DMS153 treated with DMSO at 0.1 percent for 48 hours (cell line): ENCODE measurements at regions not wholly inside any gene's neighbourhood (a gene's known extent, or its start where the extent isn't known, plus 50 kb on each side); places are given as distances from the start of the nearest gene placed in this dataset.

Experiments
- DNase-seq: peaks from one replicate; lab custom pipeline; 2025; ENCODE audit not compliant: unreplicated experiment; lab: John Stamatoyannopoulos, UW

GRCh38 chr10:78383378-78384048 is 349.9 kb downstream of the RPS24 start:
- DNase-seq = no peak

DNA sequence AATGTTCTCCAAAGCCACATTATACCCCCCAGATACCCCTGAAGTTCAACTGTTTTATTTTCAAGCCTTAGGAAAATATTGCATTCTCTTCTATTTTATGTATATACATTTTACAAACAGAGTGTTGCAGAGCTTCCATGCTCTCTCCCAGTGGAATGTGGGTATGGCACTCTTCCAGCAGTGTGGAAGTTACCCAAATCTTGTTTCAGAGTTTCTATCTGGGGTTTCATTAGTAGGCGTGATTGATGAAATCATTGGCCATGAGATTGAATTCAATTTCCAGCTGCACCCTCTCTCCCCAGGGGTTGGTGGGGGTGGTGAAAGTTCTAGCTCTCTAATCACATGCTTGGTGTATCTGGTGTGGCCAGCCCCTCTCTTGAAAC is 350.4 kb downstream of the RPS24 start:
- no peak for DNase-seq

DNA sequence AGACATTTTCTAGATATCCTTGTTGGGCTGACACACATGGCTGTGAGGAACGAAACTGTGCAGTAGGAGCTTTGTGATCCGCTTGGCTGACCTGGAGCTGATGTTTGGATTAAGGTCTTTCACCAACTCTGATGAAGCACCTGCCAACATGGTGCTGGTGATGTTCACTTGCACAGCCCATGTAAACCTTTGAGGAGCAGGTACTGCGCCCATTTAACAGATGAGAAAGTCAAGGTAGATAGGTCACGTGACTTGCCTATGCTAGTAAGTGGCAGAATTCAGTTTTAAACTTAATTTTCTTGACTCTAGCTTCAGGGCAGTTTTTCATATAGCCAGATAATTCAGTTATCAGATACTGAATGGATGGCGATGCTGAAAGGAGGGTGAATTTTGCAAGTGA is 351.9 kb downstream of the RPS24 start:
- DNase-seq = no peak

DNA sequence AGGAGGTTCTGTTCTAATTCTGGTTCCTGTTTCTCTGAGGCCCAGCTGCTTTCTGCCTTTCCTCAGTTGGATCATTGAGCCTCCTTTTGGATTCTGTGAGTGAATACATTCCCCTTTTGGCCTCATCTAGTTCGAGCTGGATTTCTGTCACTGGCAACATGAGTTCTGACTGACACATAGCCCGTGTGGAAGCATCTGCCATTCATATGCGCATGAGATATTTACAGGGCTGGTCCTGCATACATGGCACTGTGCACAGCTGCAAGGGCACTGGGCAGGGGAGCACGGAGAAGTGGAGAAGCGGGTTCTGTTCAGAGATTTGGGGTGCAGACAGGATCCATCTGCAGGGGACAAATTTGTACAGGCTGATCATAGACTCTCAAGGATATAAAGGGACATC is 352.8 kb downstream of the RPS24 start:
- no peak for DNase-seq

DNA sequence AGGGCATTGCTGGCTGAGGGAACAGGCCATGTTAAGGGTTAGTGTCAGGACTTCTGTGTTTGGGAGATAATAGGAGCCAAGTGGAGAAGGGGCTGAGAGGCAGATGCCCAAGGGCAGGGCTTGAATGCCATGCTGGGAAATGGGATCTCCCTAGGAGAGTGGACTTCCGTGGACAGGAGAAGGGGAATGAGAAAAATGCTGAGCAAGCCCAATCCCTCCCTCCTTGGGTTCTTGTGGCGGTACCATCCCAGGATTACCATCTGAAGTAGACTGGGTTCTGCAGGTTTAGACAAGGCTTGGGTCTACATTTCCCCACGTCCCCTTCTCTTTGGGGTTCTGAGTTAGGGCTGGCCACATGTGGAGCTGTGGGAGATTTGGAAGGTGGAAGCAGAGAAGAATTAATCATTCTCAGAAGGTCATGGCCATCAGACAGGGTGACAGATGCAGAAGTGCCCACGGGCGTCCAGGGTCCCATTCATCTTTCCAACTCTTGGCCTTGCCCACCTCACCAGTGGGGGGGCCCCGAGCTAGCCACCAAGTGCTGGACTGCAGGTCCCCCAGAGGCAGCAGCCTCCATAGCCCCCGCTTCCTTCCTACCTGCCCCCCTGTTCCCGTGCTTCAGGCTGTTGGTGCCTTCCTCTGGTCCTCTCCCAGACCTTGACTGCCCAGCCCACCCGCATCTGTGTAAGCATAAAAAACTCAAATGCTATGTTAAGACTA is 354.8 kb downstream of the RPS24 start:
- no peak for DNase-seq

GRCh38 chr10:78389419-78389818 is 355.8 kb downstream of the RPS24 start:
- DNase-seq = no peak

DNA sequence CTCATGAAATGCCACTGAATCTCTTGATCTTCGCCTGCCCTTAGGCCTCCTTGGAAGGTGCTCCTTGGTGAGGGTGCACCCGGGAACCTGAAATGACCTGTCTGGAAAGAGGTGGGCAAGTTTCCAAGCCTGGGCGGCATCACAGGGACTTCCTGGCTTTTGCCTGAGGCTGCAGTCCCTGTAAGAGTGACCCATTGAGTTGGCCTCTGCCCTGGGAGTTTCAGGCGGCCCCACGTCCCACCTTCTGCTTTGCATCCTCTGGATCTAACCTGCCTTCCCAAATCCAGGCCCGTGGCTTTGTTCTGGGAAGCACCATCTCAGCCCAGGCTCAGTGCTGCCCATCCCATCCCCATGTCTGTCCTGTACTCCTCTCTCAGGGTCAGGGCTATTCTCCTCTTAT is 356.4 kb downstream of the RPS24 start:
- no peak for DNase-seq

DNA sequence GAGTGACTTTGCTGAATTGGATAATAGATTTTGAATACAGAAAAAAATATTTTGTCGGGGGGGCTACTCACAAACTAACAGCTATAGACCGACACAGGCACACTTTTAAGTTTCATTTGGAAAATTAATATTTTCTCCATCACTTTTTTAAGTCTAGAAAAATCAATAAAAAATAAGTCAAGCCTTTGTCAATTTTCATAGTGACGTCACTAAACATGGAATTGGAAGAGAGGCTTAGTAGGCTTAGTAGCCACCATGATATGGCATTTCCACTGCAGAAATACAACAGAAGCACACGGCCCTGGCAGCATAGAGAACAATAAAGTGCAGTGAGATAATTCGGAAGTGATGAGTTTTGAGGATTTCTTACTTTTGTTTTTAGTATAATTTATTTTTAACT is 357.2 kb downstream of the RPS24 start:
- no peak for DNase-seq

DNA sequence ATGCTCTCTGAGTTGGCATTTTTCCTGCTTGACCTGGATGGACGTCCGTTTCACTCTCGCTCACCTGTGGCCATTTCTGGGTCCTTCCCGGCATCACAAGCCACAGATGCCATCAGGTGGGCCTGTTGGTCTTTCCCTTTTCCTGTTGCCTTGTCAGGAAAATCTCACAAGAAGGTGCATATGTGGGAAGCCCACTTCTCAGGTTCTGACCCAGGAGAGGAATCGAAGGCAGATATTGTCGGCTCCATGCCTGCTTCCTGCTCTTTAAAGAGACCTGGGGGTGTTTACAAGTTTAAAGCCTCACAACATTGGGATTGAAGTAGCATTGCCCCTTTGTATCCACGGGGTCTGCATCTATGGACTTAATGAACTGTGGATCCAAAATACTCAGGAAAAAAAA is 357.9 kb downstream of the RPS24 start:
- DNase-seq = no peak

DNA sequence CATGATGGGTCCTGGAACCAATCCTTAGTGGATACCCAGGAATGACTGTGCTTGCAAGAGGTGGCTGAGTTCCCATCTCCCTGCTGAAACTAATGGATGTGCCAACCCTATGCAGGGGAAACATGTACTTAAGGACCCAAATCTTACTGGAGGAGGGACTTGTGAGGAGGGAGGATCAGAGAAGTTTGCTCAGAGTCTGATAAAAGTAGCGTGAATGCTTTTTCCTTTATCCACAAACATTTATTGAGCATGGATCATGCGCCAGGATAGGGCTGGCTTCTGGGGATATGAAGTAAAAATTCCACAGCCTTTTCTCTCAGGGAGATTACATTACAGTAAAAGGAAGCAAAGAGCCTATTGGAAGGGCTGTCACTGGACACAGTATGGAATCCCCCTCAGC is 358.5 kb downstream of the RPS24 start:
- no peak for DNase-seq

GRCh38 chr10:78393094-78393493 is 359.4 kb downstream of the RPS24 start:
- no peak for DNase-seq

DNA sequence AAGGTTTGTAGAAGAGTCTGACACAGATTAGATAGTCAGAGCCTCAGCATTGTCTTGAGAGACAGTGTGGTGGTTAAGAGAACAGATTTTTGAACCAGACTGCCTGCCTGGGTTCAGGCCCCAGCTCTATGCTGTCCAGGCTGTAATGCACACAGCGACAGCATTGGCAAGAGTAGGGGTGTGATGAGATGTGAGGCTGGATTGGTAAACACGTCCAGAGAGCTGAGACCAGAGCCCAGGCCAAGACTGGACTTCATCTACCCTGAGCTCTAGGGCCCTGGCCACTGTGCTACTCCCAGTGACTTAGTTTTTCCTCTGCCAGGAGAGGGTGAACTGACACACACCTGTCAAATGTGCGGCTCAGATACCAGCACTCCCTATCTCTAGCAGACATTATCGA is 360.4 kb downstream of the RPS24 start:
- no peak for DNase-seq

DNA sequence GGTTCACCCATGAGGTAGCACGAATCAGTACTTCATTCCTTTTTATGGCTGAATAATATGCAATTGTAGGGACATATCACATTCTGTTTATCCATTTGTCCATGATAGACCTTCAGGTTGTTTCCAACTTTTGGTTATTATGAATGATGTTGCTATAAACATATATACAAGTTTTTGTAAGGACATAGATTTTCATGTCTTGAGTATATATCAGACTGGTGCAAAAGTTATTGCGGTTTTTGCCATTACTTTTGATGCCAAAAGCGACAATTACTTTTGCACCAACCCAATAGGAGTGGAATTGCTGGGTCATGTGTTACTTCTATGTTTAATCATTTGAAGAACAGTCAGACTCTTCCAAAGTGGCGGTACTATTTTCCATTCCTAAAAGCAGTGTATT is 361.5 kb downstream of the RPS24 start:
- DNase-seq = no peak

GRCh38 chr10:78396754-78397153 is 363.1 kb downstream of the RPS24 start:
- no peak for DNase-seq

DNA sequence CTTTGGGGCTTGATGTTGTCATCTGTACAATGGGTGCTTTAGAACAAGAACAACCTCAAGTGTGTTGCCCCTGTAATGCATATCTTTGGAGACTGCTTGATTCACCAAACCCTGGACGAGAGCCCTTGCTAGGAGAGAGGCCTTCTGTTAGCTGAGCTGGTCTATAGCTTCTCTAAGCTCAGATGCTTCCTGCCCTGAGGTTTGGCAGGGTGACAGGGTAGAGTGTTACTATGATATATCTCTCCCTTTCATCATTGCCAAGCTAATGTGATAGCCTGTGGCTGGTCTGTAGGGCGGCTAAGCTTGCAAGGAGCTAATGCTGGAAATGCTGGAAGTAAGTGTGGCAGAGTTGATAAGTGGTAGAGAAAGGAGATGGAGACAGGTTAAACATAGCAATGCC is 364.1 kb downstream of the RPS24 start:
- no peak for DNase-seq

DNA sequence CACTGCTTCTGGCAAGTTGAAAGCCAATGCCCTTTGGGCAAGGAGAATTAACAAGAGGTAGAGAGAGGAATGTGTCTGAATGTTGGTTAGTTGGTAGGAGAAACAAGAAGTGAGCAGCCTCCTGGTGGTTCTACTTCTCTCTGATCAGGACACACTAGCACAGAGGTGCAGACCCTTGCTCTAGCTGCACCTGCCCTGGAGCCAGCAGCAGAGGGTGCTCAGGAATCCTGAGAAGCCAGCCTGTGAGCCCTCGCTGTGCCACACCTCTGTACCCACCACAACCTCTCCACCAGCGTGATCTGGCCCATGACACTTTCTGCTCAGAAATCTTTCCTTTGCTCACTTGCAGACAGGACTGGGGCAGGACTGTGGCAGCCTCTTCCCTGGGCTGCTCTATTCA is 364.7 kb downstream of the RPS24 start:
- DNase-seq = no peak

GRCh38 chr10:78401624-78402367 is 368.1 kb downstream of the RPS24 start:
- DNase-seq = no peak

GRCh38 chr10:78402591-78402990 is 368.9 kb downstream of the RPS24 start:
- no peak for DNase-seq

GRCh38 chr10:78403781-78404180 is 370.1 kb downstream of the RPS24 start:
- no peak for DNase-seq

DNA sequence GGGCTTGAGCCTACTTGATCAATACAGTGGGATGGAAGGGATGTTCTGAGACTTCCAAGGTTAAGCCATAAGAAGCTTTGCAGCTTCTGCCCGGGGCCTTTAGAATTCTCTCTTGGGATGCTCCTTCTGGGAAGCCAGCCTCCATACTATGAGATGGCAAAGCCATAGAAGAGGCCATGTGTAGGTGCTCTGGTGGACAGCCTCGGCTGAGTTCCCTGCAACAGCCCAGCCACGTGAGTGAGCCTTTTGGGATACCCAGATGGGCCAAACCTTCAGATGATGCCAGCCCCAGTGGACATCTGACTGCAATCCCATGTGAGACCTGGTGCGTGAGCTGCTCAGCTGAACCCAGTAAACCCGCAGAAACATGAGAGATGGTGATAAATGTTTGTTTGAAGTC is 370.6 kb downstream of the RPS24 start:
- DNase-seq = no peak

GRCh38 chr10:78405231-78405630 is 371.6 kb downstream of the RPS24 start:
- no peak for DNase-seq

- DNase-seq = no peak
These were observed 372.1 kb downstream of the RPS24 start for GRCh38 chr10:78405736-78406135.
